Left ventricle myocardium inferior (tissue), 1 donor: ENCODE measurements at regions not wholly inside any gene's neighbourhood (a gene's known extent, or its start where the extent isn't known, plus 50 kb on each side); places are given as distances from the start of the nearest gene placed in this dataset.
A peak's percentile ranks its signal among the peaks of the same experiment; 100 is the strongest.

Experiments used
- DNase-seq: peaks from one replicate; pipeline ENCODE4 v3.0.0-alpha.2; 2020
- H3K27ac ChIP-seq: fragments of 200-600 bp; replicated peaks from 2 replicates; pipeline ENCODE4 v1.8.0; 2021
- H3K27me3 ChIP-seq: fragments of 200-600 bp; 2 replicates; pipeline ENCODE4 v1.8.0; 2021; ENCODE audit warnings: low read depth
- H3K36me3 ChIP-seq: fragments of 200-600 bp; 2 replicates; pipeline ENCODE4 v1.8.0; 2021
- H3K4me1 ChIP-seq: fragments of 200-600 bp; 2 replicates; pipeline ENCODE4 v1.8.0; 2021
- H3K4me3 ChIP-seq: fragments of 200-600 bp; 2 replicates; pipeline ENCODE4 v1.8.0; 2021; ENCODE audit warnings: mild to moderate bottlenecking, moderate library complexity
- H3K9me3 ChIP-seq: fragments of 200-600 bp; replicated peaks from 2 replicates; pipeline ENCODE4 v1.8.0; 2021
- intact Hi-C: fragments of 100-400 bp; cut with micrococcal nuclease; formaldehyde crosslinking; loops from one replicate; pipeline ENCODE4 v1.11.0; 2022
- TF ChIP-seq, protein P1 (sequence below): fragments of 200-600 bp; IDR thresholded peaks from 2 replicates; pipeline ENCODE4 v1.8.0; 2021; ENCODE audit warnings: antibody characterized with exemption, mild to moderate bottlenecking, borderline replicate concordance
- donor health status: DM: no; HTN: yes; CAD: no; lungs with severe emphysema.

DNA sequence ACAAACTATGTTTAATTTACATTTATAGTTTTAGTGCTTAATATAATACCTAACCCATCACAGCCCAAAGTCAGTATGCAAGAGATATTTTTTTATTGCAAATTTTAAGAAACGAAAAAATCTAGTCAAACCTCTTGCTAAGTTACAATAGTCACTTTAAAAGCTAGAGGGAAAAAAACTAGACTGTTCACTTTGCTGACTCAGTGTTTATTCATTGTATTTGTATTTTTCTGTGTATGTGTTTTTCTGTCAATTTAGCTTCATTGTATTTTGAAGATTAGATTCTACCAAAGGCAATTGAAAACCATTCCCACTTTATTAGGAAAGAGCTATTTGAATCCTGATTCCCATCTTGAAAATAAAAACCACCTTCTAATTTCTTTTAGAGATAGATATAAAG is 891.5 kb downstream of the SLC16A7 start:
- TF ChIP-seq, protein P1, sequence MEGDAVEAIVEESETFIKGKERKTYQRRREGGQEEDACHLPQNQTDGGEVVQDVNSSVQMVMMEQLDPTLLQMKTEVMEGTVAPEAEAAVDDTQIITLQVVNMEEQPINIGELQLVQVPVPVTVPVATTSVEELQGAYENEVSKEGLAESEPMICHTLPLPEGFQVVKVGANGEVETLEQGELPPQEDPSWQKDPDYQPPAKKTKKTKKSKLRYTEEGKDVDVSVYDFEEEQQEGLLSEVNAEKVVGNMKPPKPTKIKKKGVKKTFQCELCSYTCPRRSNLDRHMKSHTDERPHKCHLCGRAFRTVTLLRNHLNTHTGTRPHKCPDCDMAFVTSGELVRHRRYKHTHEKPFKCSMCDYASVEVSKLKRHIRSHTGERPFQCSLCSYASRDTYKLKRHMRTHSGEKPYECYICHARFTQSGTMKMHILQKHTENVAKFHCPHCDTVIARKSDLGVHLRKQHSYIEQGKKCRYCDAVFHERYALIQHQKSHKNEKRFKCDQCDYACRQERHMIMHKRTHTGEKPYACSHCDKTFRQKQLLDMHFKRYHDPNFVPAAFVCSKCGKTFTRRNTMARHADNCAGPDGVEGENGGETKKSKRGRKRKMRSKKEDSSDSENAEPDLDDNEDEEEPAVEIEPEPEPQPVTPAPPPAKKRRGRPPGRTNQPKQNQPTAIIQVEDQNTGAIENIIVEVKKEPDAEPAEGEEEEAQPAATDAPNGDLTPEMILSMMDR = no peak
- intact Hi-C loops = no loop called here
- Histone ChIP-seq H3K27ac (no peak overlapping the region), H3K27me3 (no peaks in the 10 kb centered on the region), H3K4me1 (no peaks in the 10 kb centered on the region), H3K36me3 (no peaks in the 10 kb centered on the region), H3K4me3 (no peak overlapping the region), H3K9me3 (peaks cover 22% of the 10 kb centered on the region)
- DNase-seq = no peak

DNA sequence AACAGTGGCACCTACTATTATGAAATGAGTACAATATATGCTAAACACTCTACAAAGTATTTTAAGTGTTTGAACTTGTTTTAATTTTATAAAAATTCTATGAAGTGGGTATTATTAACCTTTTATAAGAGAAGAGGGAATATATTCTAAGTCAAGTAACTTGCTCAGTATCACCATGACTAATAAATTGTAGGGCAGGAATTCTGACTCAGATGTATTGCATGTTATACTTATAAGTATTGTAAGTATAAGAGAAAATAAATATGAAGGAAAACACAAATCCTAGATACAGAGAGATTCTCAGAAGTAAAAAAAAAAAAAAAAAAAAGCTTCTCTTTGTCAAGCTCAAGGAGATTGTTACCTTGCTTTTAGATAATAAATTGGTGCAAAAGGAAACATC is 893.2 kb downstream of the SLC16A7 start:
- no peak overlapping the region for H3K27ac ChIP-seq
- no peak for DNase-seq
- H3K4me3 ChIP-seq = no peak overlapping the region
- H3K36me3 ChIP-seq = no peaks in the 10 kb centered on the region
- H3K4me1 ChIP-seq = no peaks in the 10 kb centered on the region
- TF ChIP-seq, protein P1 = no peak
- peaks cover 7% of the 10 kb centered on the region for H3K9me3 ChIP-seq
- H3K27me3 ChIP-seq = no peaks in the 10 kb centered on the region
- intact Hi-C loops = no loop called here

DNA sequence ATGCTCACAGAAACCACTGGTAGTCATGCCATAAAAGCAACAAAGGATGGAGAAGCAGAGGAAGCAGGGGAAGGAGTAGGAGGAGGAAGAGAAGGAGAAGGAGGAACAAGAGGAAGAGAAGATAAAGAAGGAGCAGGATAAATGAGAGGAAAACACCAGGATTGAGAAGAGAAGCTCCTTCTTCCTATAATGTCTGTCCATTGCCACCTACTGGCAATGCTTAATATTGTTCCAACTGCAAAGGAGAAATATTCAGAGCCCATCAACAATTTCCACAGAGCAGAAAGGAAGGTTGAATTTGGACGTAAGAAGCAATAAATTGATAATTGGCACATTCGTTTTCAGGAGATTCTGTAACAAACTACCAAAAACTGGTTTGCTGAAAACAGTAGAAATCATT is 898.4 kb downstream of the SLC16A7 start:
- Histone ChIP-seq H3K27ac (no peak overlapping the region), H3K9me3 (peaks cover 6% of the 10 kb centered on the region), H3K4me3 (no peak overlapping the region), H3K36me3 (no peaks in the 10 kb centered on the region), H3K27me3 (no peaks in the 10 kb centered on the region), H3K4me1 (peaks cover 10% of the 10 kb centered on the region)
- TF ChIP-seq, protein P1 = peak; percentile 56
- intact Hi-C loops = no loop called here
- DNase-seq = no peak

DNA sequence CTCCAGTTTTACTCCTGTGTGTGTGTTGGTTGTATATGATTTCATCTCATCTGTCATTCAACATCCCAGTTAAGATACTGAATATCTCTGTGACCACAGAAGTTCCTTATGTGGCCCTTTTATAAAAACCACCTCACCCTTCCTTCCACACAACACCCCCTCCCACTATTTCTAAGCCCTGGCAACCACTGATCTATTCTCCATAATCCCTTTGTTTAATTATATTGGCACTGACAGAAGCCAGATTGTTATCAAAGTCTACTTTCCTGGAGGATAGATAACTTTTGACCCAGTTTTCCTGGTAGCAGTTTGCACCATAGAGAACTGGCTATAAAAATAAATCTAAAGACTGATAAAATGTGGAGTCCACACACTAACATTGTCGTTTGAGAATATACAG is 902.8 kb downstream of the SLC16A7 start:
- no peak for DNase-seq
- Histone ChIP-seq H3K9me3 (peaks cover 11% of the 10 kb centered on the region), H3K4me3 (no peak overlapping the region), H3K27me3 (no peaks in the 10 kb centered on the region), H3K4me1 (peaks cover 14% of the 10 kb centered on the region), H3K36me3 (no peaks in the 10 kb centered on the region), H3K27ac (no peak overlapping the region)
- TF ChIP-seq, protein P1 = no peak
- intact Hi-C loops = no loop called here

DNA sequence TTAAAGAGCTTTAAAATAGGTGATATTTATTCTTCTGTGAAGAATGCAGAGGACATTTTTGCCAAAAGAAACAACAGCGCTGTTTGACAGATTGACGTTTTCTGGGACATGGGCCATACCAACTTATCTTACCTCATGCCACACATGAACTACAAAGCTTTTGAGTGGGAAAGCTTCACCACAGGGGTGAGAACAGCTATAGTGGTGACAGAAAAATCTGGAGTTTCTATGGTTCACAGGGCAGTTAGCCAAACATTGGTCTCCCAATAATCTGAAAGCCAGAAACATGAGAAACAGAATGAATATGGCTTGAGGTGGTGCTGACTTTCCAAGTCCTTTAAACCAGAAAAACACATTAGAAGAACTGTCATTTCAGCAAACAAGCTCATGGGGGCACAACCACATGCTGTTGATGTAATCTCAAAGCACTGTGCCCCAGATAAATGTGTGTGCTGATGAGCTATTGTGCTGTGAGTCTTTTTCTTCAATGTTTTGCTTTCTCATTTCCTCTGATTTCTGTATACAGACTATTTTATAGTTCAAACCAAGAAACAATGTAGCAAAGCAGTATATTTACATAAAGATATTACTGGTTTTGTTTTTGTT is 905.4 kb downstream of the SLC16A7 start:
- intact Hi-C loops = no loop called here
- Histone ChIP-seq H3K27ac (no peak overlapping the region), H3K36me3 (no peaks in the 10 kb centered on the region), H3K27me3 (no peaks in the 10 kb centered on the region), H3K9me3 (peaks cover 13% of the 10 kb centered on the region), H3K4me3 (no peak overlapping the region), H3K4me1 (peaks cover 14% of the 10 kb centered on the region)
- no peak for DNase-seq
- TF ChIP-seq, protein P1 = no peak
